ENCODE measurements at regions not wholly inside any gene's neighbourhood (a gene's known extent, or its start where the extent isn't known, plus 50 kb on each side); places are given as distances from the start of the nearest gene placed in this dataset.

GRCh38 chr2:196247114-196247975 is 76.0 kb upstream of the STK17B start:
- no peak overlapping the region for H3K27ac Mint-ChIP-seq
- no peak for ATAC-seq
- intact Hi-C loops (cut with micrococcal nuclease) = no loop called here
- H3K27me3 Mint-ChIP-seq (ENCODE audit: low read depth in 2 of 2) = no peaks in the 10 kb centered on the region
- peaks cover 38 to 61% of the 10 kb centered on the region in 2 donors for H3K4me1 Mint-ChIP-seq
- 96% methylated on average over 4 of the region's 8 CpGs for WGBS (ENCODE audit: insufficient coverage)
- Histone ChIP-seq H3K27ac (ENCODE audit: low read length) (no peak overlapping the region), H3K27me3 (ENCODE audit: control insufficient read depth, insufficient read depth, low read length) (no peaks in the 10 kb centered on the region), H3K4me1 (ENCODE audit: control insufficient read depth, insufficient read depth, low read length) (peaks cover 22% of the 10 kb centered on the region), H3K4me3 (ENCODE audit: low read length) (no peak overlapping the region), H3K9me3 (ENCODE audit: control insufficient read depth, insufficient read depth, low read length) (no peaks in the 10 kb centered on the region), H3K36me3 (ENCODE audit: control insufficient read depth, insufficient read depth, low read length) (no peaks in the 10 kb centered on the region)
- no peak overlapping the region for H3K4me3 Mint-ChIP-seq
- peaks cover 4 to 5% of the 10 kb centered on the region in 2 donors for H3K9me3 Mint-ChIP-seq
- TF ChIP-seq, protein P1, sequence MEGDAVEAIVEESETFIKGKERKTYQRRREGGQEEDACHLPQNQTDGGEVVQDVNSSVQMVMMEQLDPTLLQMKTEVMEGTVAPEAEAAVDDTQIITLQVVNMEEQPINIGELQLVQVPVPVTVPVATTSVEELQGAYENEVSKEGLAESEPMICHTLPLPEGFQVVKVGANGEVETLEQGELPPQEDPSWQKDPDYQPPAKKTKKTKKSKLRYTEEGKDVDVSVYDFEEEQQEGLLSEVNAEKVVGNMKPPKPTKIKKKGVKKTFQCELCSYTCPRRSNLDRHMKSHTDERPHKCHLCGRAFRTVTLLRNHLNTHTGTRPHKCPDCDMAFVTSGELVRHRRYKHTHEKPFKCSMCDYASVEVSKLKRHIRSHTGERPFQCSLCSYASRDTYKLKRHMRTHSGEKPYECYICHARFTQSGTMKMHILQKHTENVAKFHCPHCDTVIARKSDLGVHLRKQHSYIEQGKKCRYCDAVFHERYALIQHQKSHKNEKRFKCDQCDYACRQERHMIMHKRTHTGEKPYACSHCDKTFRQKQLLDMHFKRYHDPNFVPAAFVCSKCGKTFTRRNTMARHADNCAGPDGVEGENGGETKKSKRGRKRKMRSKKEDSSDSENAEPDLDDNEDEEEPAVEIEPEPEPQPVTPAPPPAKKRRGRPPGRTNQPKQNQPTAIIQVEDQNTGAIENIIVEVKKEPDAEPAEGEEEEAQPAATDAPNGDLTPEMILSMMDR (IDR thresholded peaks at IDR 0.05) = no peak
- no peaks in the 10 kb centered on the region for H3K36me3 Mint-ChIP-seq
- DNase-seq = no peak

DNA sequence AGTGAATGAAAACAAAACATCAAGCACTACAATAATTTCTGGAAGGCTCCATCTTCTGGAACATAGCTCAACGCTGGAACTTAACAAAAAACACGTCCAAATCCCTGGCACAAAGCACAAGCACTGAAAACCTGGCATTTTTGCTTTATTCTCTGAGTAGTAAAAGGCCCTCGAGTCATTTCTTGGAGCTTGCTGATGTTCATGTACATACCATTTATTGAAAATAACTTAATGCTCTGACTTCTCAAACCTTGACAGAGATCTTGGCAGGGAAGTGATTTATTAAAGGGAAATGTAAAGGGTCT is 76.5 kb upstream of the STK17B start:
- no peak for DNase-seq
- H3K27ac ChIP-seq (ENCODE audit: low read length) = no peak overlapping the region
- no peak overlapping the region for H3K4me3 ChIP-seq (ENCODE audit: low read length)
- Mint-ChIP-seq H3K9me3 (peaks cover 4 to 5% of the 10 kb centered on the region in 2 donors), H3K27me3 (ENCODE audit: low read depth in 2 of 2) (no peaks in the 10 kb centered on the region), H3K4me3 (no peak overlapping the region), H3K36me3 (no peaks in the 10 kb centered on the region), H3K27ac (peak overlapping the region in 1 of 2 donors; percentile 11), H3K4me1 (peaks cover 41 to 65% of the 10 kb centered on the region in 2 donors)
- no peak for ATAC-seq
- H3K36me3 ChIP-seq (ENCODE audit: control insufficient read depth, insufficient read depth, low read length) = no peaks in the 10 kb centered on the region
- intact Hi-C loops (cut with micrococcal nuclease) = no loop called here
- TF ChIP-seq, protein P1 (IDR thresholded peaks at IDR 0.05) = no peak
- H3K9me3 ChIP-seq (ENCODE audit: control insufficient read depth, insufficient read depth, low read length) = no peaks in the 10 kb centered on the region
- WGBS (ENCODE audit: insufficient coverage) = 97% methylated on average over 3 of the region's 3 CpGs
- H3K27me3 ChIP-seq (ENCODE audit: control insufficient read depth, insufficient read depth, low read length) = no peaks in the 10 kb centered on the region
- H3K4me1 ChIP-seq (ENCODE audit: control insufficient read depth, insufficient read depth, low read length) = peaks cover 17% of the 10 kb centered on the region

- H3K9me3 ChIP-seq (ENCODE audit: control insufficient read depth, insufficient read depth, low read length) = no peaks in the 10 kb centered on the region
- no peak overlapping the region for H3K4me3 Mint-ChIP-seq
- H3K9me3 Mint-ChIP-seq = peaks cover 4 to 5% of the 10 kb centered on the region in 2 donors
- peaks cover 48 to 70% of the 10 kb centered on the region in 2 donors for H3K4me1 Mint-ChIP-seq
- no peak overlapping the region for H3K4me3 ChIP-seq (ENCODE audit: low read length)
- peaks cover 10% of the 10 kb centered on the region for H3K4me1 ChIP-seq (ENCODE audit: control insufficient read depth, insufficient read depth, low read length)
- no CpG with 5 or more reads among the region's 1 CpG for WGBS (ENCODE audit: insufficient coverage)
- H3K27me3 ChIP-seq (ENCODE audit: control insufficient read depth, insufficient read depth, low read length) = no peaks in the 10 kb centered on the region
- no peak for ATAC-seq
- DNase-seq = no peak
- H3K27ac ChIP-seq (ENCODE audit: low read length) = peak overlapping the region; percentile 6
- TF ChIP-seq, protein P1 (IDR thresholded peaks at IDR 0.05) = no peak
- H3K27ac Mint-ChIP-seq = peak overlapping the region; percentile 11 to 24
- intact Hi-C loops (cut with micrococcal nuclease) = no loop called here
- no peaks in the 10 kb centered on the region for H3K36me3 Mint-ChIP-seq
- H3K36me3 ChIP-seq (ENCODE audit: control insufficient read depth, insufficient read depth, low read length) = no peaks in the 10 kb centered on the region
- H3K27me3 Mint-ChIP-seq (ENCODE audit: low read depth in 2 of 2) = no peaks in the 10 kb centered on the region
These were observed 77.2 kb upstream of the STK17B start for GRCh38 chr2:196248467-196249094.
